ENCODE measurements at regions not wholly inside any gene's neighbourhood (a gene's known extent, or its start where the extent isn't known, plus 50 kb on each side); places are given as distances from the start of the nearest gene placed in this dataset.

GRCh38 chr6:15768999-15769398 is 106.2 kb upstream of the DTNBP1 start:
- H3K36me3 ChIP-seq (replicated peaks in 1 of 2; ENCODE audit: insufficient read depth in 1 of 2, low read depth in 2 of 2), result no peaks in the 10 kb centered on the region
- H3K27me3 ChIP-seq, result no peaks in the 10 kb centered on the region
- 66 to 80% methylated on average over 5 of the region's 5 CpGs for WGBS, 2 donors
- TF ChIP-seq POLR2A (IDR thresholded peaks at IDR 0.05), result no peak
- ATAC-seq (no peak), DNase-seq (no peak)
- no peak overlapping the region for H3K4me3 ChIP-seq
- intact Hi-C loops (cut with DNase I), result no loop called here
- H3K4me1 ChIP-seq, result no peaks in the 10 kb centered on the region
- H3K9me3 ChIP-seq, result no peaks in the 10 kb centered on the region
- H3K27ac ChIP-seq, result no peak overlapping the region

DNA sequence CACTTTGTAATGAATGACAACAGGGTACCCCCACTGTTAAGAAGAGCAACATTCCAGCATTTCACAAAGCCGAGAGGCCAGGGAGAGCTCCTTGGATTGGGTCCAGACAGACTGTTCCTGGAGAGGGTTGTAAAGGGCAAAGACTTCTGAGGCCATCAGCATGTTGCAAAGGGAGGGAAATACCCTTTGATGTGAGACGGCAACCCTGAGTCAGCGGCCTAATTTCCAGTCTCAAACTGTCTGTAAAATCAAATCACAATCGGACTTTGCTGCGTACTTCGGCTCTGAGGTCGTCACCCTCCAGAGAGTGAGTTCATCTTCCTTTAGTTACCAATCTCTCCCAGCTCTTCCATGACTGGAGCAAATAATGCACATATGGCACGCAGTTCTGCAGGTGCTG is 101.0 kb upstream of the DTNBP1 start:
- TF ChIP-seq CTCF (IDR thresholded peaks at IDR 0.05) (no peak), POLR2A (IDR thresholded peaks at IDR 0.05) (no peak)
- H3K27me3 ChIP-seq, result no peaks in the 10 kb centered on the region
- intact Hi-C loops (cut with DNase I), result no loop called here
- WGBS, 2 donors, result 50 to 52% methylated on average over 8 of the region's 8 CpGs
- no peak overlapping the region for H3K4me3 ChIP-seq
- DNase-seq (peak; percentile 16 to 46 (median 36)), ATAC-seq (peak; percentile 78)
- no peaks in the 10 kb centered on the region for H3K9me3 ChIP-seq
- peak overlapping the region in 1 of 4 donors; percentile 5 for H3K27ac ChIP-seq
- H3K36me3 ChIP-seq (replicated peaks in 1 of 2; ENCODE audit: insufficient read depth in 1 of 2, low read depth in 2 of 2), result no peaks in the 10 kb centered on the region
- H3K4me1 ChIP-seq, result peaks cover 15% of the 10 kb centered on the region

DNA sequence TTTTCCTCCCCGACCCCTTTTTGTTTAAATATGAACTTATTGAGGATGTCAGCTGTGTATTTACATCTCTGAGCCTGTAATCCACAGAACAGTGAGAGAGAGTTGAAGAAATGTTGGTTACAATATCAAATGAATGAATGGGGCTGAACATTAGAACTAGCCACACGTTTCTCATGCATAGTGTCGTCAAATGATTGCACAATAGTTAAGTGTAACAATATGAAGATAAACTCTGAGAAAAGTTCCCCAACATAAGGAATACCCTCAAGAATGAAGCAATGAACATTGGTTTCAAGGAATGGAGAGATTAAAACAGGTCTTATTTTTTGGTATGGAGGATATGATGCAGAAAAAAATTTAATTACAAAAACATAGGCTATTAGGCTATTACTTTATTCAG is 100.5 kb upstream of the DTNBP1 start:
- WGBS, 2 donors, result 64 to 78% methylated on average over 3 of the region's 3 CpGs
- intact Hi-C loops (cut with DNase I), result no loop called here
- DNase-seq, result no peak
- no peak overlapping the region for H3K4me3 ChIP-seq
- no peaks in the 10 kb centered on the region for H3K9me3 ChIP-seq
- TF ChIP-seq CTCF (IDR thresholded peaks at IDR 0.05), result no peak
- no peak for TF ChIP-seq POLR2A (IDR thresholded peaks at IDR 0.05)
- no peaks in the 10 kb centered on the region for H3K36me3 ChIP-seq (replicated peaks in 1 of 2; ENCODE audit: insufficient read depth in 1 of 2, low read depth in 2 of 2)
- ATAC-seq, result no peak
- peaks cover 15% of the 10 kb centered on the region for H3K4me1 ChIP-seq
- no peaks in the 10 kb centered on the region for H3K27me3 ChIP-seq
- no peak overlapping the region for H3K27ac ChIP-seq

DNA sequence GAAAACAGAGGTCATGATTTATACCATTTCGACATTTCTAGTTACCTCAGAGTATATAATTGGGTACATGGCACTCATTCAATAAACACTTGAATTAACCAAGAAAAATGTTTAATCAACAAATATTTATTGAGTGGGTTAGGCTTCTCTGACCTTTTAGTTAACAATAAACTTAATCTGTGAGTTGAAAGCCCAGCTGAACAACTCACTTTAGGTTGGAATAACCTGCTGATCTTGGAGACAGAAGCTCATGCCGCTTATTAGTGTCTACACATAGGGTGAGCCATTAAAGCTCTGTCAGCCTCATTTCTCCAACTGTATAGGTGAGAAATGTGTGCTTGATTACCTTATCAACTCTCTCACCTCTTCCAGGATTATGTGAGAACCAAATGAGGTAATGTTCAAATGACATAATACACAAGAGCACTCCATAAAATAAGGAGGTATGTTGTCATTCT is 98.2 kb upstream of the DTNBP1 start:
- intact Hi-C loops (cut with DNase I), result no loop called here
- DNase-seq (no peak), ATAC-seq (peak; percentile 67)
- Histone ChIP-seq H3K4me1 (peaks cover 15% of the 10 kb centered on the region), H3K9me3 (no peaks in the 10 kb centered on the region), H3K27me3 (no peaks in the 10 kb centered on the region), H3K4me3 (no peak overlapping the region), H3K36me3 (replicated peaks in 1 of 2; ENCODE audit: insufficient read depth in 1 of 2, low read depth in 2 of 2) (no peaks in the 10 kb centered on the region), H3K27ac (peak overlapping the region in 2 of 4 donors; percentile 43 to 52)
- 20 to 22% methylated on average over 2 of the region's 2 CpGs for WGBS, 2 donors
- TF ChIP-seq POLR2A (IDR thresholded peaks at IDR 0.05) (no peak), CTCF (IDR thresholded peaks at IDR 0.05) (no peak)

DNA sequence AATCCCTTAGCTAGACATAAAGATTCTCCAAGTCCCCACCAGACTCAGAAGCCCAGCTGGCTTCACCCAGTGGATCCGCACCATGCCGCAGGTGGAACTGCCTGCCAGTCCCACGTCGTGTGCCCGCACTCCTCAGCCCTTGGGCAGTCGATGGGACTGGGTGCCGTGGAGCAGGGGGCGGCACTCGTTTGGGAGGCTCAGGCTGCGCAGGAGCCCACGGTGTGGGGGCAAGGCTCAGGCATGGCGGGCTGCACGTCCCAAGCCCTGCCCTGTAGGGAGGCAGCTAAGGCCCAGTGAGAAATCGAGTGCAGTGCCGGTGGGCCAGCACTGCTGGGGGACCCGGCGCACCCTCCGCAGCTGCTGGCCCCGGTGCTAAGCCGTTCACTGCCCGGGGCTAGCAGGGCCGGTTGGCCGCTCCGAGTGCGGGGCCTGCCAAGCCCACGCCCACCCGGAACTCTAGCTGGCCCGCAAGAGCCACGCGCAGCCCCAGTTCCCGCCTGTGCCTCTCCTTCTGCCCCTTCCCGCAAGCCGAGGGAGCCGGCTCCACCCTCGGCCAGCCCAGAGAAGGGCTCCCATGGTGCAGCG is 95.9 kb upstream of the DTNBP1 start:
- no peak for TF ChIP-seq POLR2A (IDR thresholded peaks at IDR 0.05)
- no peak for TF ChIP-seq CTCF (IDR thresholded peaks at IDR 0.05)
- Histone ChIP-seq H3K27me3 (no peaks in the 10 kb centered on the region), H3K27ac (no peak overlapping the region), H3K36me3 (replicated peaks in 1 of 2; ENCODE audit: insufficient read depth in 1 of 2, low read depth in 2 of 2) (no peaks in the 10 kb centered on the region), H3K9me3 (no peaks in the 10 kb centered on the region), H3K4me1 (peaks cover 15% of the 10 kb centered on the region), H3K4me3 (no peak overlapping the region)
- DNase-seq (no peak), ATAC-seq (no peak)
- 97% methylated on average over 15 to 34 of the region's 36 CpGs for WGBS, 2 donors
- intact Hi-C loops (cut with DNase I), result no loop called here

Data from body of pancreas (tissue), 4 donors.